CD14-positive monocyte (primary cell): ENCODE measurements at regions not wholly inside any gene's neighbourhood (a gene's known extent, or its start where the extent isn't known, plus 50 kb on each side); places are given as distances from the start of the nearest gene placed in this dataset.

Source experiments
- DNase-seq, 3 donors: peaks; one replicate each; pipeline ENCODE4 v3.0.0-alpha.2; 2011 to 2022
- H2AFZ ChIP-seq: 2 replicates; pipeline ENCODE4 v1.6.0; 2012; ENCODE audit warnings: mild to moderate bottlenecking, low read depth, low read length, inconsistent platforms; ENCODE audit not compliant: insufficient read depth, poor library complexity, severe bottlenecking
- H3K27ac ChIP-seq, 2 donors: 1 replicate in 1 of 2; 2 replicates in 1 of 2; pipeline ENCODE4 v1.5.1; 2012 to 2013; ENCODE audit warnings: low read length in 2 of 2, control low read depth in 1 of 2, inconsistent platforms in 1 of 2, low read depth in 1 of 2, mild to moderate bottlenecking in 1 of 2
- H3K27me3 ChIP-seq, 2 donors: one replicate each; pipeline versions ENCODE4 v1.6.0 to v1.6.1; 2011 to 2013; ENCODE audit warnings: low read length in 2 of 2; ENCODE audit not compliant: control insufficient read depth in 2 of 2, insufficient read depth in 2 of 2
- H3K36me3 ChIP-seq, 2 donors: replicated peaks in 1 of 2; 1 replicate in 1 of 2; 2 replicates in 1 of 2; pipeline versions ENCODE4 v1.5.1 to v1.6.1; 2012 to 2013; ENCODE audit warnings: low read length in 2 of 2, control low read depth in 1 of 2, inconsistent platforms in 1 of 2, mild to moderate bottlenecking in 1 of 2; ENCODE audit not compliant: insufficient read depth in 2 of 2, control insufficient read depth in 1 of 2
- H3K4me1 ChIP-seq, 2 donors: 1 replicate in 1 of 2; 2 replicates in 1 of 2; pipeline versions ENCODE4 v1.5.1 to v1.6.1; 2012 to 2013; ENCODE audit warnings: low read length in 2 of 2, control low read depth in 1 of 2, inconsistent platforms in 1 of 2, mild to moderate bottlenecking in 1 of 2, moderate library complexity in 1 of 2; ENCODE audit not compliant: insufficient read depth in 2 of 2, control insufficient read depth in 1 of 2
- H3K4me2 ChIP-seq: replicated peaks from 2 replicates; pipeline ENCODE3; 2012; ENCODE audit warnings: low read length, moderate library complexity, mild to moderate bottlenecking; ENCODE audit not compliant: poor library complexity, severe bottlenecking; ENCODE audit errors: extremely low read depth
- H3K4me3 ChIP-seq, 3 experiments: fragments of 200-600 bp in 1 of 3; sonication (generic) in 1 of 3; replicated peaks in 1 of 3; 1 replicate in 2 of 3; 2 replicates in 1 of 3; pipeline ENCODE4 v1.5.1; 2011 to 2013; ENCODE audit warnings: low read length in 3 of 3, mild to moderate bottlenecking in 3 of 3, control low read depth in 2 of 3, low read depth in 2 of 3, inconsistent platforms in 1 of 3, moderate library complexity in 1 of 3
- H3K79me2 ChIP-seq: 2 replicates; pipeline ENCODE4 v1.6.0; 2012; ENCODE audit warnings: mild to moderate bottlenecking, control low read depth, inconsistent platforms, low read length, moderate library complexity; ENCODE audit not compliant: insufficient read depth
- H3K9ac ChIP-seq: 2 replicates; pipeline ENCODE4 v1.6.0; 2017; ENCODE audit warnings: low read length, mild to moderate bottlenecking; ENCODE audit not compliant: insufficient read depth, poor library complexity, severe bottlenecking
- H3K9me3 ChIP-seq, 2 donors: replicated peaks in 1 of 2; 1 replicate in 1 of 2; 2 replicates in 1 of 2; pipeline versions ENCODE4 v1.5.1 to v1.6.1; 2012 to 2013; ENCODE audit warnings: low read length in 2 of 2, control low read depth in 1 of 2; ENCODE audit not compliant: control insufficient read depth in 1 of 2, insufficient read depth in 1 of 2
- H4K20me1 ChIP-seq: 2 replicates; pipeline ENCODE4 v1.6.0; 2012; ENCODE audit warnings: mild to moderate bottlenecking, low read length, control low read depth, moderate library complexity; ENCODE audit not compliant: insufficient read depth
- H3K27ac Mint-ChIP-seq, 7 donors: one replicate each; pipeline ENCODE4 v1.8.0; 2020; ENCODE audit warnings: mild to moderate bottlenecking in 7 of 7, mixed read lengths in 7 of 7, moderate library complexity in 6 of 7, inconsistent platforms in 2 of 7
- H3K27me3 Mint-ChIP-seq, 3 donors: one replicate each; pipeline ENCODE4 v1.8.0; 2021 to 2022; ENCODE audit warnings: low read depth in 3 of 3, mild to moderate bottlenecking in 3 of 3, mixed read lengths in 3 of 3, moderate library complexity in 3 of 3, inconsistent platforms in 1 of 3
- H3K36me3 Mint-ChIP-seq, 2 donors: one replicate each; pipeline ENCODE4 v1.8.0; 2020; ENCODE audit warnings: mixed read lengths in 2 of 2, inconsistent platforms in 1 of 2, mild to moderate bottlenecking in 1 of 2
- H3K4me1 Mint-ChIP-seq: one replicate; pipeline ENCODE4 v1.8.0; 2020; ENCODE audit warnings: mild to moderate bottlenecking, mixed read lengths
- H3K4me3 Mint-ChIP-seq, 2 donors: one replicate each; pipeline ENCODE4 v1.8.0; 2020; ENCODE audit warnings: mild to moderate bottlenecking in 2 of 2, mixed read lengths in 2 of 2, moderate library complexity in 1 of 2
- H3K9me3 Mint-ChIP-seq, 7 donors: one replicate each; pipeline ENCODE4 v1.8.0; 2020 to 2022; ENCODE audit warnings: mixed read lengths in 7 of 7, mild to moderate bottlenecking in 6 of 7, moderate library complexity in 6 of 7, inconsistent platforms in 2 of 7
- WGBS: methylation state at CpG from one replicate; pipeline ENCODE4 v1.1.5; 2013; ENCODE audit warnings: missing lambda C conversion rate; ENCODE audit not compliant: insufficient coverage; 5-methylcytosine and 5-hydroxymethylcytosine counted together
- intact Hi-C, 2 donors: fragments of 100-400 bp; cut with micrococcal nuclease; formaldehyde crosslinking; loops; one replicate each; pipeline versions ENCODE4 v1.15.0 to v1.15.1; 2023
- TF ChIP-seq, protein P1 (sequence below): fragments of 200-600 bp; IDR thresholded peaks from one replicate; pipeline ENCODE4 v1.8.0; 2022; ENCODE audit warnings: antibody characterized with exemption, mild to moderate bottlenecking

- Histone ChIP-seq H3K36me3 (no peaks in the 10 kb centered on the region), H3K4me3 (no peak overlapping the region), H3K27me3 (peaks cover 0 to under 1% of the 10 kb centered on the region in 2 donors), H3K4me2 (no peak overlapping the region), H3K9me3 (no peaks in the 10 kb centered on the region), H3K9ac (no peak overlapping the region), H3K79me2 (no peaks in the 10 kb centered on the region), H3K27ac (no peak overlapping the region), H2AFZ (no peak overlapping the region), H3K4me1 (no peaks in the 10 kb centered on the region), H4K20me1 (no peaks in the 10 kb centered on the region)
- TF ChIP-seq, protein P1, sequence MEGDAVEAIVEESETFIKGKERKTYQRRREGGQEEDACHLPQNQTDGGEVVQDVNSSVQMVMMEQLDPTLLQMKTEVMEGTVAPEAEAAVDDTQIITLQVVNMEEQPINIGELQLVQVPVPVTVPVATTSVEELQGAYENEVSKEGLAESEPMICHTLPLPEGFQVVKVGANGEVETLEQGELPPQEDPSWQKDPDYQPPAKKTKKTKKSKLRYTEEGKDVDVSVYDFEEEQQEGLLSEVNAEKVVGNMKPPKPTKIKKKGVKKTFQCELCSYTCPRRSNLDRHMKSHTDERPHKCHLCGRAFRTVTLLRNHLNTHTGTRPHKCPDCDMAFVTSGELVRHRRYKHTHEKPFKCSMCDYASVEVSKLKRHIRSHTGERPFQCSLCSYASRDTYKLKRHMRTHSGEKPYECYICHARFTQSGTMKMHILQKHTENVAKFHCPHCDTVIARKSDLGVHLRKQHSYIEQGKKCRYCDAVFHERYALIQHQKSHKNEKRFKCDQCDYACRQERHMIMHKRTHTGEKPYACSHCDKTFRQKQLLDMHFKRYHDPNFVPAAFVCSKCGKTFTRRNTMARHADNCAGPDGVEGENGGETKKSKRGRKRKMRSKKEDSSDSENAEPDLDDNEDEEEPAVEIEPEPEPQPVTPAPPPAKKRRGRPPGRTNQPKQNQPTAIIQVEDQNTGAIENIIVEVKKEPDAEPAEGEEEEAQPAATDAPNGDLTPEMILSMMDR = no peak
- WGBS = 80% methylated on average over 1 of the region's 3 CpGs
- Mint-ChIP-seq H3K27me3 (peaks cover 10 to 16% (median 11%) of the 10 kb centered on the region in 3 donors), H3K27ac (no peak overlapping the region), H3K9me3 (peaks cover 0 to 6% (median 0%) of the 10 kb centered on the region in 7 donors), H3K4me1 (no peaks in the 10 kb centered on the region), H3K36me3 (no peaks in the 10 kb centered on the region), H3K4me3 (peak overlapping the region in 1 of 2 donors; percentile 42)
- intact Hi-C loops = no loop called here
- DNase-seq = no peak
Observed at GRCh38 chr9:34876096-34876495, 82.0 kb upstream of the PHF24 start.

- Mint-ChIP-seq H3K4me3 (no peak overlapping the region), H3K4me1 (no peaks in the 10 kb centered on the region), H3K27me3 (peaks cover 3 to 13% (median 8%) of the 10 kb centered on the region in 3 donors), H3K27ac (no peak overlapping the region), H3K36me3 (no peaks in the 10 kb centered on the region), H3K9me3 (peaks cover 0 to 15% (median 12%) of the 10 kb centered on the region in 7 donors)
- Histone ChIP-seq H3K4me3 (no peak overlapping the region), H2AFZ (no peak overlapping the region), H4K20me1 (no peaks in the 10 kb centered on the region), H3K9ac (no peak overlapping the region), H3K36me3 (no peaks in the 10 kb centered on the region), H3K27ac (no peak overlapping the region), H3K4me1 (no peaks in the 10 kb centered on the region), H3K9me3 (peaks cover 7 to 16% of the 10 kb centered on the region in 2 donors), H3K4me2 (no peak overlapping the region), H3K27me3 (peaks cover 0 to 4% of the 10 kb centered on the region in 2 donors), H3K79me2 (no peaks in the 10 kb centered on the region)
- intact Hi-C loops = no loop called here
- DNase-seq = no peak
- TF ChIP-seq, protein P1 = peak; percentile 22
- WGBS = no CpG with 5 or more reads among the region's 2 CpGs
Observed at GRCh38 chr9:34869390-34869789, 88.7 kb upstream of the PHF24 start.
